Pancreas (tissue), 10 donors: ENCODE measurements at regions not wholly inside any gene's neighbourhood (a gene's known extent, or its start where the extent isn't known, plus 50 kb on each side); places are given as distances from the start of the nearest gene placed in this dataset.

ENCODE experiments used
- ATAC-seq, 4 donors: fragments of 200-7000 bp; cut with Tn5 transposase; one replicate each; pipeline versions ENCODE4 v1.8.0 to v1.9.1; 2020; ENCODE audit warnings: mild to moderate bottlenecking in 4 of 4, moderate library complexity in 4 of 4
- DNase-seq, 6 donors: peaks; one replicate each; pipeline ENCODE4 v3.0.0-alpha.2; 2020
- FAIRE-seq: peaks from 2 replicates; lab custom pipeline; 2012; peaks lifted over from hg19 to GRCh38; lab: Jason Lieb, UNC
- H3K27ac ChIP-seq, 4 donors: fragments of 200-600 bp; sonication (generic); 1 replicate in 3 of 4; 2 replicates in 1 of 4; pipeline versions ENCODE4 v1.5.0 to v1.8.0; 2020
- H3K27me3 ChIP-seq, 4 donors: fragments of 200-600 bp; one replicate each; pipeline ENCODE4 v1.8.0; 2021
- H3K36me3 ChIP-seq, 3 donors: fragments of 200-600 bp; sonication (generic) in 1 of 3; one replicate each; pipeline versions ENCODE4 v1.5.0 to v1.8.0; 2020 to 2021
- H3K4me1 ChIP-seq, 3 donors: fragments of 200-600 bp; one replicate each; pipeline ENCODE4 v1.8.0; 2021
- H3K4me3 ChIP-seq, 4 donors: fragments of 200-600 bp; sonication (generic) in 2 of 4; one replicate each; pipeline versions ENCODE4 v1.5.0 to v1.8.0; 2020 to 2021
- H3K9me3 ChIP-seq, 4 donors: fragments of 200-600 bp; one replicate each; pipeline ENCODE4 v1.8.0; 2021
- WGBS, 2 donors: extraction: QIAGEN DNeasy Blood & Tissue Kit; methylation state at CpG; one replicate each; pipeline ENCODE4 v1.1.7; 2013; 5-methylcytosine and 5-hydroxymethylcytosine counted together
- intact Hi-C, 3 donors: fragments of 100-400 bp; cut with DNase I; formaldehyde crosslinking; loops; one replicate each; pipeline versions ENCODE4 v1.11.1 to v1.14.2; 2022
- TF ChIP-seq, protein P1 (sequence below), 4 donors: fragments of 200-600 bp; sonication (generic) in 3 of 4; IDR thresholded peaks; one replicate each; pipeline versions ENCODE4 v1.5.0 to v1.8.0; 2021; ENCODE audit warnings: antibody characterized with exemption in 4 of 4
- donor health status: healthy with polysubstance abuse.
- donor health status: DM: no; HTN: no; CAD: no; lungs with moderate emphysema.
- donor health status: DM: no; HTN: no; CAD: no.
- donor health status: control.
- donor health status: control.
- donor health status: Bipolar disorder and iron deficiency.
- donor health status: DM: yes; HTN: yes; CAD: no.
- donor health status: DM: no; HTN: no; CAD: no.
- donor health status: DM: no; HTN: no; CAD: no.
- donor health status: DM: yes; HTN: yes; CAD: no.

DNA sequence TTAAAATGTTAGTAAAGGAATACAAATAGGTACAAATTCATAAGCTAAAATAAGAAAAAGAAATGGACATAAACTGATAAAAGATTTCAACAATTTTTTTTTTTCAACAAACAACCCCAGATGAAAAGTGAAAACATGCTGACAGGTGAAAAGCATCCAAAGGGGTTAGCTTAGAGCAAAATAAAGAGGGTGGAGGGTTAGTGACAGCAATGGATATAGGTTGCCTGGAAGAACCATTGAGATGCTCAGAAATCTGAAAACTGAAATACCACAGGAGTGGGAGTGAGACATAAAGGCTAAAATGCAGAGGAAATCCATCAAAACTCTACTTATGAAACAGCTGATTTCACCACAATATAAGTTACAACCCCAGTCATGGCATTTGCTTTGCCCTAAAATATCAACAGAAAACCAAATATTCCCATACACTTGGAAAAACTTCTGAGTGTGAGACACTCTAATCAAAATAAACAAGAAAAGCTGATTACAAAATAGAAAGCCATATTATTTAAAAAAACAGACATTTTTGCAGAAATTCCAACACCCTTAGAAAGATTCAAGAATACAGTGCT is 136.3 kb upstream of the PLEKHG7 start:
- Histone ChIP-seq H3K27me3 (no peaks in the 10 kb centered on the region), H3K4me1 (peaks cover 6 to 39% (median 19%) of the 10 kb centered on the region in 3 donors), H3K9me3 (no peaks in the 10 kb centered on the region), H3K36me3 (no peaks in the 10 kb centered on the region), H3K27ac (no peak overlapping the region), H3K4me3 (no peak overlapping the region)
- FAIRE-seq: no peak
- no peak for ATAC-seq
- DNase-seq: no peak
- TF ChIP-seq, protein P1, sequence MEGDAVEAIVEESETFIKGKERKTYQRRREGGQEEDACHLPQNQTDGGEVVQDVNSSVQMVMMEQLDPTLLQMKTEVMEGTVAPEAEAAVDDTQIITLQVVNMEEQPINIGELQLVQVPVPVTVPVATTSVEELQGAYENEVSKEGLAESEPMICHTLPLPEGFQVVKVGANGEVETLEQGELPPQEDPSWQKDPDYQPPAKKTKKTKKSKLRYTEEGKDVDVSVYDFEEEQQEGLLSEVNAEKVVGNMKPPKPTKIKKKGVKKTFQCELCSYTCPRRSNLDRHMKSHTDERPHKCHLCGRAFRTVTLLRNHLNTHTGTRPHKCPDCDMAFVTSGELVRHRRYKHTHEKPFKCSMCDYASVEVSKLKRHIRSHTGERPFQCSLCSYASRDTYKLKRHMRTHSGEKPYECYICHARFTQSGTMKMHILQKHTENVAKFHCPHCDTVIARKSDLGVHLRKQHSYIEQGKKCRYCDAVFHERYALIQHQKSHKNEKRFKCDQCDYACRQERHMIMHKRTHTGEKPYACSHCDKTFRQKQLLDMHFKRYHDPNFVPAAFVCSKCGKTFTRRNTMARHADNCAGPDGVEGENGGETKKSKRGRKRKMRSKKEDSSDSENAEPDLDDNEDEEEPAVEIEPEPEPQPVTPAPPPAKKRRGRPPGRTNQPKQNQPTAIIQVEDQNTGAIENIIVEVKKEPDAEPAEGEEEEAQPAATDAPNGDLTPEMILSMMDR (IDR thresholded peaks at IDR 0.05): no peak
- intact Hi-C loops: no loop called here

DNA sequence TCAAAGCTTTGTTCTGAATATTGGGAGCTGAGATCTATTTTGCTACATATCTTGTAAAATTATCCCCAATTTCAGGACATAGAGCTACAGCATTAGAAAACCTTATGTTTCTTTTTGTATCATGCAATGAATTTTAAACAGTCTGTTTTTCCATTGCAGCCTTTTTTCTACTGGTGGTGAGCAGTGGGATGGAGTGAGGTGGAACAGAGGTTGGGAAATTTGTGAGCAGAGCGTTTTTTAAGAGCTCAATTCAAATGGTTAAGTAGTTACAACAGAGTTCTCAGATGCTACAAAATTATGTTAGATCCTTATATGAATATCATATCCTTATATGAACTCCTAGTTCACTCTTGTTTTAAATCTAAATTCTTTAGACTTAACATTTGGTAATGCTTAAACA is 139.0 kb upstream of the PLEKHG7 start:
- intact Hi-C loops: no loop called here
- TF ChIP-seq, protein P1 (IDR thresholded peaks at IDR 0.05): no peak

DNA sequence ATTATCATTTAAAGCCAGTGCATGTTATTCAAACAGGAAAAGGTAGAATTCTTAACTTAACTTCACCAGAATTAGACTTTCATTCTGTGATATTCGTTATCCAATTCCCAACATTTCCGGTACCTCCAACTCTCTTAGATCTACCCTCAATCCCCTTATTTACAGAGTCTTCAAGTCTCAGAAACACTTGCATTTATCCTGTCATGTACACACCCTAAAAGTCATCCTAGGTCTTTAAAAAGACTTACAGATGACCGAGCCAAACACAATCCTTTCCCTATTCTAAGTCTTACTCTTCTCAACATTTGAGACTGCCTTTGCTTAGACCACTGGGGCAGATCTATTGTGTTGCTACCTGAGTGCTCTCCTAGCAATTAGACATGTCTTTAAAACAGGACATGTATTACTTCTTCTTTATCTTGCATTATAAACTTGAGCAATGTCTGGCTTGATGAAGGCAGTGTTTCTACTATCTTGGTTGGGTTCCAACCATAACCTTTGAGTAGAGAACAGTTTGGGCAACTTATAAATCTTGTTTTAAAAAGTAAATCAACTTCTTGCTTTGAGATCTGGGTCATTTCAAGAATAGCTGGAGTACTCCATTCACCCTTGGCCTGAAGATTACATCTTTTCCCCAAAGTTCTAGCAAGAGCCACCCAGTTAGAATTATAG is 140.6 kb upstream of the PLEKHG7 start:
- Histone ChIP-seq H3K4me3 (no peak overlapping the region), H3K27ac (no peak overlapping the region), H3K27me3 (no peaks in the 10 kb centered on the region), H3K9me3 (no peaks in the 10 kb centered on the region), H3K36me3 (no peaks in the 10 kb centered on the region), H3K4me1 (peaks cover 19 to 48% (median 38%) of the 10 kb centered on the region in 3 donors)
- FAIRE-seq (no peak), DNase-seq (no peak), ATAC-seq (peak in 1 of 4 donors; percentile 7)
- intact Hi-C loops: no loop called here
- TF ChIP-seq, protein P1 (IDR thresholded peaks at IDR 0.05): no peak
- 78 to 79% methylated on average over 3 of the region's 3 CpGs for WGBS, 2 donors

More for the DNA sequence above, 139.0 kb upstream of the PLEKHG7 start:
- 85 to 89% methylated on average over 1 of the region's 1 CpG for WGBS, 2 donors
- no peaks in the 10 kb centered on the region for H3K36me3 ChIP-seq
- ATAC-seq: no peak
- H3K27me3 ChIP-seq: no peaks in the 10 kb centered on the region
- no peak for FAIRE-seq
- H3K4me1 ChIP-seq: peaks cover 12 to 38% (median 26%) of the 10 kb centered on the region in 3 donors
- H3K4me3 ChIP-seq: no peak overlapping the region
- DNase-seq: no peak
- no peak overlapping the region for H3K27ac ChIP-seq
- H3K9me3 ChIP-seq: no peaks in the 10 kb centered on the region

- no peaks in the 10 kb centered on the region for H3K36me3 ChIP-seq
- peaks cover 19 to 49% (median 38%) of the 10 kb centered on the region in 3 donors for H3K4me1 ChIP-seq
- peak; percentile 88 for FAIRE-seq
- intact Hi-C loops: no loop called here
- DNase-seq: peak in 3 of 6 donors; percentile 65 to 75 (median 70)
- peak overlapping the region in 2 of 4 donors; percentile 45 to 62 for H3K27ac ChIP-seq
- TF ChIP-seq, protein P1 (IDR thresholded peaks at IDR 0.05): no peak
- no peaks in the 10 kb centered on the region for H3K9me3 ChIP-seq
- 5 to 8% methylated on average over 3 of the region's 3 CpGs for WGBS, 2 donors
- no peaks in the 10 kb centered on the region for H3K27me3 ChIP-seq
- no peak overlapping the region for H3K4me3 ChIP-seq
- ATAC-seq: peak; percentile 82 to 93 (median 91)
Measured at GRCh38 chr12:92561543-92561899, 141.3 kb upstream of the PLEKHG7 start.
